Stimulated activated naive CD8-positive, alpha-beta T cell treated with anti-CD3 and anti-CD28 coated beads, Interleukin-15, Interleukin-2, amounts not matched to agents 100 ng/mL and 50 ng/mL, for 24 hours (primary cell): ENCODE measurements at regions not wholly inside any gene's neighbourhood (a gene's known extent, or its start where the extent isn't known, plus 50 kb on each side); places are given as distances from the start of the nearest gene placed in this dataset.
"Not testable (repeated sequence)": the region's sequence is repeated elsewhere in the genome, so short reads cannot be mapped to it uniquely, and the experiment has no call there.

Experiments used
- H3K27ac Mint-ChIP-seq: one replicate; pipeline ENCODE4 v1.8.0; 2021; ENCODE audit warnings: mild to moderate bottlenecking, mixed read lengths
- H3K27me3 Mint-ChIP-seq: one replicate; pipeline ENCODE4 v1.8.0; 2021; ENCODE audit warnings: mixed read lengths
- H3K36me3 Mint-ChIP-seq: one replicate; pipeline ENCODE4 v1.8.0; 2021; ENCODE audit warnings: low read depth, mixed read lengths
- H3K4me1 Mint-ChIP-seq: one replicate; pipeline ENCODE4 v1.8.0; 2021; ENCODE audit warnings: low read depth, mixed read lengths
- H3K4me3 Mint-ChIP-seq: one replicate; pipeline ENCODE4 v1.8.0; 2021; ENCODE audit warnings: mild to moderate bottlenecking, mixed read lengths
- H3K9me3 Mint-ChIP-seq: one replicate; pipeline ENCODE4 v1.8.0; 2021; ENCODE audit warnings: mixed read lengths

- H3K4me1 Mint-ChIP-seq, result no peaks in the 10 kb centered on the region
These were observed 276.9 kb downstream of the OSTF1 start for GRCh38 chr9:75365196-75365595.

GRCh38 chr9:75369989-75370388 lies 281.7 kb downstream of the OSTF1 start:
- no peaks in the 10 kb centered on the region for H3K36me3 Mint-ChIP-seq
- H3K27ac Mint-ChIP-seq, result no peak overlapping the region
- no peaks in the 10 kb centered on the region for H3K9me3 Mint-ChIP-seq
- no peaks in the 10 kb centered on the region for H3K4me1 Mint-ChIP-seq
- H3K27me3 Mint-ChIP-seq, result peaks cover 3% of the 10 kb centered on the region
- no peak overlapping the region for H3K4me3 Mint-ChIP-seq

More at GRCh38 chr9:75365196-75365595, 276.9 kb downstream of the OSTF1 start:
- peaks cover 4% of the 10 kb centered on the region for H3K27me3 Mint-ChIP-seq
- H3K27ac Mint-ChIP-seq, result no peak overlapping the region
- no peak overlapping the region for H3K4me3 Mint-ChIP-seq
- H3K9me3 Mint-ChIP-seq, result peaks cover 18% of the 10 kb centered on the region
- no peaks in the 10 kb centered on the region for H3K36me3 Mint-ChIP-seq

DNA sequence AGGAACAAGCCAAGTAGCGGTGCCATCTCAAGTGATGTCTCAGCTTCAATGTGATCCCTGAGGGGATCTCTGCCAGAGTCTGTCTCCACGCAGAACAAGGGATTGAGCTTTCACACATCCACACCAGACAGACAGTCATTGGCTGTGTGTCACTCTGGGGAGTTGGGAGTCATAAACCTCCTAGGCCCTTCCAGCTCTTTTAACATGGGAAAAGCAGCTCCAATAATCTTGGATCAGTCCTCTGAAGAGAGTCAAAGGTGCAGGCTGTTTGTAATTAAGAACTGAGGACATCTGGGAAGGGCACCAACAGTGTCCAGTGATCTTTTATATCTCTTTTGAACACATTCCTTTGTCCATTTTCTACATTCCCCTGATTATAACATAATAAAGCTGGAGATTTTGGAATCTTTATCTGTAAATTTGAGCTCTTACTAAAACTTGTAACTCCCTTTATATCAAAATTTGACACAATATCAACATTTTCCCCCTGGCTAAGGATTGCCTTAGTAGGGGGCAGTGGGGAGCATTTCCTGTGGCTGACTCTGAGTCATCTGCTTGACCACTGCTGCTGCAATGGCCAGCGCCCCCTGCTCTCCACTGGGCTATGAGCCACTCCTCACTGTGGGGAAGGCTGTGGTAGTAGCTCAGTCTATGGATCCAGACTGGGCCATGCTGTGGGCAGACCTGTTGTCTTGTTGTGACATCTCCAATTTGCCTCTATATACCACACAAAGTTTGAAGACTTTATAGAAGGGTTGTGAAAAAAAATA lies 284.4 kb downstream of the OSTF1 start:
- Mint-ChIP-seq H3K4me3 (no peak overlapping the region), H3K27ac (no peak overlapping the region), H3K4me1 (no peaks in the 10 kb centered on the region), H3K27me3 (peaks cover 3% of the 10 kb centered on the region), H3K9me3 (no peaks in the 10 kb centered on the region), H3K36me3 (no peaks in the 10 kb centered on the region)

DNA sequence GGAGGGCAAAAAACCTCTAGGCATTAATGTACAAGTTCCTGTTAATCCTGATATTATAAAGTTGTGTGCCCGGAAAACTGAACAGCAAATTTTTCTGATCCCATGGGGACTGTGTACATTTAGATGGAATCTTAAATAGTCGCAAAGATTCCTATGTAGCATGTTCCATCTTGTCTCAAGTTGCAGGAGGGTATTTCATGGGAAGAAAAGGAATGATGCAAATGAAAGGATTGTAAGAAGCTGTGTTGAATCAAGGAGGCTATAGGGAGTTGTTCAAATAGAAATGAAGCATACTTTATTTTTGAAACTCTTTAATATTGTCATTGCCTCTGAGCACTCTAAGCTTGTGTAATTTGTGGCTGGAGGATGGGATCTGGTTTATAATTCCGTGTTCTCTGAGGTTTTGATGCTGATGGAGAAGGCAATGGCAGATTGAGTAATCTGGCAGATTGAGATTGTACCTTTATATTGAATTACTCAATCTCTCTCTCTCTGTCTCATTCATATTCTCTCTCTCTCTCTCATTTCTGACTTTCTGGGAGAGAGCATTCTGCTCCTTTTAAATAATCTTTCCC lies 288.5 kb downstream of the OSTF1 start:
- Mint-ChIP-seq H3K36me3 (no peaks in the 10 kb centered on the region), H3K4me1 (no peaks in the 10 kb centered on the region), H3K27me3 (peaks cover 3% of the 10 kb centered on the region), H3K27ac (no peak overlapping the region), H3K4me3 (no peak overlapping the region), H3K9me3 (peaks cover 3% of the 10 kb centered on the region)

GRCh38 chr9:75378036-75378435 lies 289.7 kb downstream of the OSTF1 start:
- Mint-ChIP-seq H3K4me1 (no peaks in the 10 kb centered on the region), H3K4me3 (no peak overlapping the region), H3K36me3 (no peaks in the 10 kb centered on the region), H3K27ac (no peak overlapping the region), H3K27me3 (no peaks in the 10 kb centered on the region), H3K9me3 (peaks cover 3% of the 10 kb centered on the region)

DNA sequence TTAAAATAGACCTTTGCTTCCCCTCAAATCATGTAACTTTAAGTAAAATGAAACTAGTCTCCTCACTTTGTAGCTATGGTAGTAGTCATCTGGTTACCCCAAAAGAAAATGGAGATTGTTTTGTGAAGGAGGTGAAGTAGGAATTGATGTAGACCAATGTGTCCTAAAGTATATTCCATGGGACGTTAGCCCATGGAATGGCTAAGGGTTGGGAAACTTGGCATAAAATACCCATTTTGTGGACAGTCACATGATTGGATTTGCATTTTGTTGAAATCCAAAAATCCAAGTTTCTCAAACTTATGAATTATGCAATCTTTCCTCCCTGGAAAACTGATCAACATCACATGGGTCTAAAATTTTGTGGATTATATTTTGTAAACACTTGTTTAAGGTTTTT lies 290.6 kb downstream of the OSTF1 start:
- Mint-ChIP-seq H3K27me3 (no peaks in the 10 kb centered on the region), H3K36me3 (no peaks in the 10 kb centered on the region), H3K9me3 (peaks cover 3% of the 10 kb centered on the region), H3K4me1 (no peaks in the 10 kb centered on the region), H3K4me3 (no peak overlapping the region), H3K27ac (no peak overlapping the region)

DNA sequence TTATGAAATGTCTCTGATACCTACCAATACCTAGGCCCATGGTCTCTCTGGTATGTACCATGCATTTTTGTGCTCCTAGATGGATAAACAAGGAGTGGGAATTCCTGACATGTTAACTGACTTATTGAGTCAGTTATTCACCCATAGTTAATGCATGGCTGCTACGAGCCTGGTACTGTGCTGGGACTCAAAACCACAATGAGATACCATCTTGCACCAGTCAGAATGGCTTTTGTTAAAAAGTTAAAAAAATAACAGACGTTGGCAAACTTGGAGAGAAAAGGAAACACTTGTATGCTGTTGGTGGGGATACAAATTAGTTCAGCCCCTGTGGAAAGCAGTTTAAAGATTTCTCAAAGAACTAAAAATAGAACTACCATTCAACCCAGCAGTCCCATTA lies 293.8 kb downstream of the OSTF1 start:
- Mint-ChIP-seq H3K4me3 (no peak overlapping the region), H3K27ac (no peak overlapping the region), H3K9me3 (peaks cover 15% of the 10 kb centered on the region), H3K4me1 (no peaks in the 10 kb centered on the region), H3K36me3 (no peaks in the 10 kb centered on the region), H3K27me3 (peaks cover 3% of the 10 kb centered on the region)

DNA sequence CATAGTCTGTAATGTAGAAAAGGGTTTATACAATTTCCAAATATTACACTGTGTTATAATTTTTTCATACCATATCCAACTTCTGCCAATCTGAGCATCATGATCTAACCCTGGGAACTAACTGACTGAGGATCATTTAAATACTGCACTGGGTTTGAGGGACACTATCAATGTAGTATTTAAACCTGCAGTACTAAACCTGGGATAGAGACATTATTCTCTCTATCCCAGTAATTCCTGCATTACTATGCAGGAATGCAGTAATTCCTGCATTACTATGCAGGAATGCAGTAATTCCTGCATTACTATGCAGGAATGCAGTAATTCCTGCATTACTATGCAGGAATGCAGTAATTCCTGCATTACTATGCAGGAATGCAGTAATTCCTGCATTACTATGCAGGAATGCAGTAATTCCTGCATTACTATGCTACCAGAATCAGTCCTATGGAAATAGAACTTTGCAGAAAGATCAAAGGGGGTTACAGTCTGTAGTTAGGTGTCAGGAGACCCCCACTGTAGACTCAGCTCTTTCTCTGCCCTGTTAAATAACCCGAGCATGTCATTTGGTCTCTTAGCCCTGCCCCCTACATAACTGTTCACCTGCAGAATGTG lies 295.2 kb downstream of the OSTF1 start:
- H3K27ac Mint-ChIP-seq, H3K36me3 Mint-ChIP-seq, H3K4me1 Mint-ChIP-seq, H3K27me3 Mint-ChIP-seq, H3K4me3 Mint-ChIP-seq: not testable (repeated sequence)
- peaks cover 15% of the 10 kb centered on the region for H3K9me3 Mint-ChIP-seq

DNA sequence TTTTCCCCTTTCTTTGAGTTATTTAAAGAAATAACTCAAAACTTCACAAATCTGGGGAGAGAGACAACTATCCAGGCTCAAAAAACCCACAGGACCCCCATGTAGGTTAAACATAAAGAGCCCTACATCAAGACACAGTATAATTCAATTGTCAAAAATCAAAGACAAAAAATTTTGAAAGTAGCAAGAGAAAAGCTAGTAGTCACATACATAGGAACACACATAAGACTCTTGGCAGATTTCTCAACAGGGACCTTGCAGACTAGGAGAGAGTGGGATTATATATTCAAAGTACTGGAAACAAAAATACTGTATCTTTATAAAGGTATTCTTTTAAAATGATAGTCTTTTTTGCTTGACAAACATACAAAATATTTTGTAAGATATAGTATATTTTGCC lies 296.9 kb downstream of the OSTF1 start:
- Mint-ChIP-seq H3K27ac (no peak overlapping the region), H3K4me1 (no peaks in the 10 kb centered on the region), H3K27me3 (peaks cover 3% of the 10 kb centered on the region), H3K9me3 (peaks cover 11% of the 10 kb centered on the region), H3K4me3 (no peak overlapping the region), H3K36me3 (no peaks in the 10 kb centered on the region)

DNA sequence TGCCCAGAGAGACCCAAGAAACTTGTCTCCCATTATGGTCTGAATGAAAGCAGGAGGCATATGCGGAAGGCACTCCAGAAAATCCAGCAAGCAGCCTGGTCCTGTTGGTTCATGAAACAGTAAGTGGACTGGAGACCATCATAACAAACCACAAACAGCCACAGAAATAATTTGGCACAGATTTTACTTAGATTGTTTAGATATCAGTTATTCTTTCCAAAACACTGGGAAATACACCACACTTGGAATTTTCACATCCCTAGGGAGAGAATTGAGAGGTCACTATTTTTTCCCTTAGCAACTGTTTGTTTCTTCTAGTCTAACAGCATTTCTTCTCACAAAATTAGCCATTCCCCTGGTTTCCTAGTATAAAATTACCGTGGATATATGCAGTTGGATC lies 300.8 kb downstream of the OSTF1 start:
- no peak overlapping the region for H3K4me3 Mint-ChIP-seq
- peaks cover 11% of the 10 kb centered on the region for H3K9me3 Mint-ChIP-seq
- no peak overlapping the region for H3K27ac Mint-ChIP-seq
- no peaks in the 10 kb centered on the region for H3K36me3 Mint-ChIP-seq
- H3K27me3 Mint-ChIP-seq, result peaks cover 3% of the 10 kb centered on the region
- no peaks in the 10 kb centered on the region for H3K4me1 Mint-ChIP-seq

DNA sequence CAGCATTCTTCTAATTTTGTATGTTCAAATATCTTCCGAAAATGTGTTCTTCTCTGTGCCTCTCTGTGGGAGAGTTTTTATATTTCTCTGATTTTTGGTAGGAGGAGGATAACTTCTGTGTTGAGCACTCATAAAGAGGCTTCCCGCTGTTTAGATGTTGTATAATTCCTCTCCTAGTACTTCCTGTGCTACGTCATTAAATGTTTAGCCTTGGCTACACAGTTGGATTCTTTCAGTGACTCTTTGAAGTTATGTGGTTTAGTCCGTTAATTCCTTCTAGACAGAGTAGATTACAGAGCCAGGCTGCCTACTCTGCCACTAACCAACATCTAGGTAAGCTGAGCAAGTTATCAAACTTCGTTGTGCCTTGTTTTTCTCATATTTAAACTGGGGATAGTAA lies 302.6 kb downstream of the OSTF1 start:
- H3K9me3 Mint-ChIP-seq, result peaks cover 5% of the 10 kb centered on the region
- H3K4me1 Mint-ChIP-seq, result no peaks in the 10 kb centered on the region
- no peak overlapping the region for H3K4me3 Mint-ChIP-seq
- H3K27ac Mint-ChIP-seq, result no peak overlapping the region
- H3K27me3 Mint-ChIP-seq, result peaks cover 3% of the 10 kb centered on the region
- no peaks in the 10 kb centered on the region for H3K36me3 Mint-ChIP-seq

- Mint-ChIP-seq H3K27ac (no peak overlapping the region), H3K9me3 (no peaks in the 10 kb centered on the region), H3K36me3 (no peaks in the 10 kb centered on the region), H3K27me3 (no peaks in the 10 kb centered on the region), H3K4me1 (no peaks in the 10 kb centered on the region), H3K4me3 (no peak overlapping the region)
These were observed 303.2 kb downstream of the OSTF1 start for GRCh38 chr9:75391497-75391896.

DNA sequence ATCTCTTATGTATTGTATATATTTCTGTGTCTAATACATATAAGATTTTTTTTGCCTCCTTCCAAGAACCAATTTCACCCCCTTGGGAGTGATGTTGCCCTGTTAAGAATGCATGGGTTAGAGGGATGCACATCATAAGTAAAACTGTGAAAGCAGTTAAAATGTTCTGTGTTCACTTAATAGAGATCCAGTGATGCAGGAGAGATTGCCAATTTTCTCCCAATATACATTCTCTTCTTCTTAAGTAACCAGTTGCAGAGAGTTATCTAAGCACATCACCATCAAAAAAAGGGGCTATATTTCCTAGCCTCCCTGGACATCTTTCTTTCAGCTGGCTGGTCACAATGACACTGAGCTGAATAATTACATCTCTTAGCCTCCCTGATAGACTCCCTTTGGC lies 307.0 kb downstream of the OSTF1 start:
- Mint-ChIP-seq H3K9me3 (no peaks in the 10 kb centered on the region), H3K36me3 (no peaks in the 10 kb centered on the region), H3K4me3 (no peak overlapping the region), H3K27me3 (peaks cover 3% of the 10 kb centered on the region), H3K27ac (no peak overlapping the region), H3K4me1 (no peaks in the 10 kb centered on the region)

- peaks cover 4% of the 10 kb centered on the region for H3K27me3 Mint-ChIP-seq
- no peaks in the 10 kb centered on the region for H3K36me3 Mint-ChIP-seq
- H3K27ac Mint-ChIP-seq, result no peak overlapping the region
- no peak overlapping the region for H3K4me3 Mint-ChIP-seq
- H3K4me1 Mint-ChIP-seq, result no peaks in the 10 kb centered on the region
- H3K9me3 Mint-ChIP-seq, result no peaks in the 10 kb centered on the region
These were observed 309.5 kb downstream of the OSTF1 start for GRCh38 chr9:75397836-75398235.

DNA sequence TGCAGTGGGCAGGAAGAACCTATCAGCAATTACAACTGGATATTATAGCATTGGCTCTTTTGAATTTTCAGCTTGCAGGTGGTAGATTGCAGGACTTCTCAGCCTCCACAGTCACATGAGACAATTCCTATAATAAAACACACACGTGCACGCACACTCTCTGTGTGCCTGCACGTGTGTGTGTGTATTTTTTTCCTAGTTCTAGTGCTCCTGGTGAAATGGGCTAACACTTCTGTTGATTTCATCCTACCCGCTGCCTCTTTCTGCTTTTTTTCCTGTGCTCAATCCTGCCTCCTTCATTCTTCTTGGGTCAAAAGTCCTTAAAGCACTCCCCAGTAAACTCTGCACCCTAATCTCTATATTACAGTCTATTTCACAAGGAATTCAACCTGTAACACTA lies 320.1 kb downstream of the OSTF1 start:
- H3K27me3 Mint-ChIP-seq, result peaks cover 7% of the 10 kb centered on the region
- no peaks in the 10 kb centered on the region for H3K4me1 Mint-ChIP-seq
- H3K36me3 Mint-ChIP-seq, result no peaks in the 10 kb centered on the region
- no peaks in the 10 kb centered on the region for H3K9me3 Mint-ChIP-seq
- H3K27ac Mint-ChIP-seq, result no peak overlapping the region
- H3K4me3 Mint-ChIP-seq, result no peak overlapping the region
